T-helper 2 cell treated with Interferon-gamma antibody and Interleukin-4, amounts not matched to agents 5 μg/mL and 100 μg/mL, for 36 hours (primary cell): ENCODE measurements at regions not wholly inside any gene's neighbourhood (a gene's known extent, or its start where the extent isn't known, plus 50 kb on each side); places are given as distances from the start of the nearest gene placed in this dataset.
"Not testable (repeated sequence)": the region's sequence is repeated elsewhere in the genome, so short reads cannot be mapped to it uniquely, and the experiment has no call there.

ENCODE experiments used
- DNase-seq: peaks from one replicate; pipeline ENCODE4 v3.0.0; 2021; ENCODE audit warnings: low spot score
- H3K27ac Mint-ChIP-seq: one replicate; pipeline ENCODE4 v1.8.0; 2021; ENCODE audit warnings: mild to moderate bottlenecking, mixed read lengths
- H3K27me3 Mint-ChIP-seq: one replicate; pipeline ENCODE4 v1.8.0; 2021; ENCODE audit warnings: low read depth, mixed read lengths
- H3K36me3 Mint-ChIP-seq: one replicate; pipeline ENCODE4 v1.8.0; 2021; ENCODE audit warnings: low read depth, mixed read lengths
- H3K4me1 Mint-ChIP-seq: one replicate; pipeline ENCODE4 v1.8.0; 2021; ENCODE audit warnings: low read depth, mixed read lengths
- H3K4me3 Mint-ChIP-seq: one replicate; pipeline ENCODE4 v1.8.0; 2022; ENCODE audit warnings: mild to moderate bottlenecking, moderate library complexity, mixed read lengths
- H3K9me3 Mint-ChIP-seq: one replicate; pipeline ENCODE4 v1.8.0; 2021; ENCODE audit warnings: mixed read lengths

DNA sequence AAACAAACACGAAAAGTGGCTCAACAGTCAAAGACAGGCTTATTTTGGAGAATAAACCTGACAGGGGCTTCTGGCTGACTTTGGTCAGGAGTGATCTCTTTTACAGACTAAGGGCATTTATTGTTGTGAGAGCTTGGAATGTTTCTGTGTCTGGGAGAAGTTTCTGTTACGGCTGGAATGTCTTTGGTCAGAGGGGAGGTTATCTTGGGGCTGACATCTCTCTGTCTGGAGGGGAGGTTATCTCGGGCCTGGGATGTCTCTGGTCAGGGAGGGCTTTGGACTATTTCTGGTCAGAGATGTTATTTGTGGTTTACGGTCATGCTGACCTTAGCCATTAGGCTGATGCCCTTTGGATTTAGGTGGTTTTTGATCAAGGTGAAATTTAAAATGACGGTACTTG lies 345.5 kb upstream of the FSIP2 start:
- Mint-ChIP-seq H3K4me1 (no peaks in the 10 kb centered on the region), H3K36me3 (no peaks in the 10 kb centered on the region), H3K27ac (no peak overlapping the region), H3K9me3 (peaks cover 4% of the 10 kb centered on the region), H3K4me3 (no peak overlapping the region), H3K27me3 (no peaks in the 10 kb centered on the region)
- DNase-seq, result no peak

- Mint-ChIP-seq H3K9me3 (peaks cover 5% of the 10 kb centered on the region), H3K4me1 (no peaks in the 10 kb centered on the region), H3K27ac (no peak overlapping the region), H3K27me3 (no peaks in the 10 kb centered on the region), H3K36me3 (no peaks in the 10 kb centered on the region), H3K4me3 (no peak overlapping the region)
- DNase-seq, result no peak
Observed at GRCh38 chr2:185402474-185402873, 336.1 kb upstream of the FSIP2 start.

DNA sequence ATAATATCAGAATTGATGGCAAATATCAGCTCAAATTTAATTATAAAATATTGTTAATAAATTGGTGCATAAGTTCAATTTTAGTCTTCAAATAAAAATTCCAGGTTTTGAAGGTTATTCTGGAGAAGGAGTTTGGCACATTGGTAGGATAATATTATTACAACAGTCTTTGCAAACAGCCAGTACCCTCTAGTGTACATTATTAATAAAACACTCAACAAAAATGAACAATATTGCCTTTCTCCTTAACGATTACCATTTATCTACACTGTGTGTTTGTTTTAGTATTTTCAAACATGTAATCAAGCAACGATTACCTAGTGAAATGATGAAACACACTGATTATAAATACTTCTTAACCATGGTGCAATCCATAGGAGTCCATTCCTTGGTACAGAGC lies 334.0 kb upstream of the FSIP2 start:
- H3K4me3 Mint-ChIP-seq, result no peak overlapping the region
- no peaks in the 10 kb centered on the region for H3K27me3 Mint-ChIP-seq
- no peaks in the 10 kb centered on the region for H3K4me1 Mint-ChIP-seq
- H3K27ac Mint-ChIP-seq, result no peak overlapping the region
- DNase-seq, result no peak
- H3K36me3 Mint-ChIP-seq, result no peaks in the 10 kb centered on the region
- peaks cover 5% of the 10 kb centered on the region for H3K9me3 Mint-ChIP-seq

DNA sequence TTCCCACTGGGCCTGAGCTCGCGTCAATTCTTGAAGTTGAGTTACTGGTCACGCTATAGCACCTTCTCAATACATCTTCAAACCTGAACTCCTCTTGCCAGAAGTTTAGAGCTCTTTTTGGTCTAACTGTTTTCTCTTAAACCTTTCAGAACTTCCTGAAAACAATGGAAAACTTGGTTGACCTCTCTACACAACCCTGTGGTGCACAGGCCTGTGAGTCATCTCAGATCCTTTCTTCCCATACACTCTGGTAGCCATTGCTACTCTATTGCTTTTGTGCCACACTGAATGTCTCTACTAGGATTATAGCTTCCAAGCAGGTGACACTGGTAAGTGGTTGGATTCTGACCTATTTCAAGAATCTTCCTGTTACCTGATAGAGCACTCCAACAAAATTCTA lies 321.5 kb upstream of the FSIP2 start:
- H3K9me3 Mint-ChIP-seq, result peaks cover 3% of the 10 kb centered on the region
- H3K36me3 Mint-ChIP-seq, result no peaks in the 10 kb centered on the region
- no peak overlapping the region for H3K4me3 Mint-ChIP-seq
- no peak for DNase-seq
- no peaks in the 10 kb centered on the region for H3K4me1 Mint-ChIP-seq
- no peak overlapping the region for H3K27ac Mint-ChIP-seq
- no peaks in the 10 kb centered on the region for H3K27me3 Mint-ChIP-seq

DNA sequence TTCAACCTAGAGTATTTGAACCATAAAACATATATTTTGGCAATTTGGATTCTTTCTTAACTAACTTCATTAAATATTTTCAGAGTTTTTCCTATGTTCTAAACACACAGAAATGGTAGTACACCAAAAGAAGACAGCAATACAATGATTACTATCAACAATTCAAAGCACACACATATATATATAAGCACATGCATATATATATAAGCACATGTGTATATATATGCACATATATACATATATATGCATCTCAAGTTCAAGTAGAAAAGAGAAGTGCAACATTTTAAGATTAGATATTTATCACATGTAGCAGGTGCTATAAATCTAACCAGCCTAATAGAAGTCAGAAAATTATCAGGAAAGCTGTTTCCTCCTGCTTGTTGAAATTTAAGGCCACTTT lies 320.9 kb upstream of the FSIP2 start:
- H3K36me3 Mint-ChIP-seq, result no peaks in the 10 kb centered on the region
- no peaks in the 10 kb centered on the region for H3K4me1 Mint-ChIP-seq
- H3K9me3 Mint-ChIP-seq, result peaks cover 3% of the 10 kb centered on the region
- no peak for DNase-seq
- no peaks in the 10 kb centered on the region for H3K27me3 Mint-ChIP-seq
- no peak overlapping the region for H3K4me3 Mint-ChIP-seq
- H3K27ac Mint-ChIP-seq, result no peak overlapping the region

GRCh38 chr2:185424958-185425629 lies 313.5 kb upstream of the FSIP2 start:
- not testable (repeated sequence) for DNase-seq, H3K9me3 Mint-ChIP-seq, H3K4me3 Mint-ChIP-seq, H3K36me3 Mint-ChIP-seq, H3K27me3 Mint-ChIP-seq, H3K4me1 Mint-ChIP-seq, H3K27ac Mint-ChIP-seq

DNA sequence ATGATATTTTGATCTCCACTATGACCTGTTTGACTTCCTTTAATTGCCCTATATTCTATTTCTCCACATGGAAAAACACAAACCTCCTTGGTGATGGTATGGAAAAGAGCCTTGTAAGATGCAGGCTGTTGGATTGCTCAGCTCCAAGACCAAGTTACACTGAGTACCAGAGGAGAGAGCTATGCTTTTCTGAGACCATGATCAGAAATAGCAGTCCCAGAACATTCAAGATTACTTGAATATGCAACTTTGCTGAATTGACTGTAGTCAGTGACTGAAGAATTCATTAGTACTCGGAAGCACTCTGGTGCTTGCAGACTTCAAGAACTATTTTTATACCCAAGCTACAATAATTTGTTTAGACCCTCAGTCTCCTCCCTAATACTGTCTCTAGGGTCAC lies 310.6 kb upstream of the FSIP2 start:
- Mint-ChIP-seq H3K4me3 (no peak overlapping the region), H3K27me3 (no peaks in the 10 kb centered on the region), H3K36me3 (no peaks in the 10 kb centered on the region), H3K27ac (no peak overlapping the region), H3K9me3 (no peaks in the 10 kb centered on the region), H3K4me1 (no peaks in the 10 kb centered on the region)
- DNase-seq, result no peak

DNA sequence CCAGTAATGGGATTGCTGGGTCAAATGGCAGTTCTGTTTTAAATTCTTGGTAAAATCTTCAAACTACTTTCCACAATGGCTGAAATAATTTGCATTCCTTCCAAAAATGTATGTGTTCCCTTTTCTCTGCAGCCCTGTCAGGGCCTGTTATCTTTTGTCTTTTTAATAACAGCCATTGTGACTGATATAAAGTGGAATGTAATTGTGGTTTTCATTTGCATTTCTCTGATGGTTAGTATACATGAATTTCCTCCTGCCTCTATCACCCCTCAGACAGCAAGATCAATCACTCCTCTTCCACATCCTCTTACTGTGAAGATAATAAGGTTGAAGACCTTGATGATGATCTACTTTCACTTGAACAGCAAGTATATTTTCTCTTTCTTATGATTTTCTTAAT lies 304.8 kb upstream of the FSIP2 start:
- no peak for DNase-seq

GRCh38 chr2:185436787-185437372 lies 301.7 kb upstream of the FSIP2 start:
- Mint-ChIP-seq H3K36me3 (no peaks in the 10 kb centered on the region), H3K4me1 (no peaks in the 10 kb centered on the region), H3K27me3 (no peaks in the 10 kb centered on the region), H3K9me3 (peaks cover 8% of the 10 kb centered on the region), H3K27ac (no peak overlapping the region), H3K4me3 (no peak overlapping the region)
- DNase-seq, result no peak

More for the DNA sequence above, 304.8 kb upstream of the FSIP2 start:
- Mint-ChIP-seq H3K4me3 (no peak overlapping the region), H3K27ac (no peak overlapping the region), H3K36me3 (no peaks in the 10 kb centered on the region), H3K27me3 (no peaks in the 10 kb centered on the region), H3K4me1 (no peaks in the 10 kb centered on the region), H3K9me3 (peaks cover 8% of the 10 kb centered on the region)

DNA sequence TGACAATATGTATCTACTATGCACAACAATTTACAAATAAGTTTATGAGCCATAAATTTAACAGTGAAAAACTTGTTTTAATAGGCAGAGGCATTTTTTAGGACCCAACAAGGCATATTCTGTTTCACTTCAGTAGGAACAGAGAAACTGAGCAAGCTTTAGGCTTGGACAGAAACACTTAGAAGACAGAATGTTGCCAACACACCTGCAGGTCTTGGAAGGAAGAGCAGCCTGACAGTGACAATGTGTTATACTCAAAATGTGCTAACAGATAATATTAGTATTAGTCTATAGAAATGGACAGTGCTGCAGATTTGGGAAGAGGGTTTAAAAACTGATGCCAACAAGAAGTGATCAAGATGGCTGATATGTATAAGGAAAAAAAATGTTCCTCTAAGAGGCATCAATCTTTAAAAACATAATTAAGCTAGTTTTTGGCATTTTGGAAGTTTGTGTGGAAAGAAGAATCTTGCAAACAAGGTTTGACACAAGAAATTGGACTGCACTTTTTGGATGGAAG lies 297.1 kb upstream of the FSIP2 start:
- Mint-ChIP-seq H3K4me3 (no peak overlapping the region), H3K27me3 (no peaks in the 10 kb centered on the region), H3K4me1 (no peaks in the 10 kb centered on the region), H3K9me3 (no peaks in the 10 kb centered on the region), H3K36me3 (no peaks in the 10 kb centered on the region), H3K27ac (no peak overlapping the region)
- DNase-seq, result no peak

DNA sequence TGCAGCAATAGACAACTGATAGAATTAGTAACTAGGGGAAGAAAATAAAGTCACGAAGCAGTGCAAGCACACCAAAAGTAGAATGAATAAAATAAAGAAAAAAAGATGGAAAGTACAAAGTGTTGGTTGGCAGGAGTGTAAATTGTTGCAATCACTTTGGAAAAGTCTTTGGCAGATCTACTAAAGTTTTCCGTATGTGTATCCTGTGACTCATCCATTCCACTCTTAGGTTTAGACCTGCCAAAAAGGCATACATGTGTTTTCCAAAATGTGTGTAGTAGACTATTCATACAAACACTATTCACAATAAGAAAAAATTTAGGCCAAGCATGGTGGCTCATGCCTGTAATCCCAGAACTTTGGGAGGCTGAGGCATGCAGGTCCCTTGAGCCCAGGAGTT lies 282.1 kb upstream of the FSIP2 start:
- H3K4me1 Mint-ChIP-seq, result no peaks in the 10 kb centered on the region
- H3K9me3 Mint-ChIP-seq, result peaks cover 21% of the 10 kb centered on the region
- no peaks in the 10 kb centered on the region for H3K36me3 Mint-ChIP-seq
- no peak overlapping the region for H3K4me3 Mint-ChIP-seq
- H3K27me3 Mint-ChIP-seq, result no peaks in the 10 kb centered on the region
- DNase-seq, result no peak
- no peak overlapping the region for H3K27ac Mint-ChIP-seq

GRCh38 chr2:185463481-185463880 lies 275.1 kb upstream of the FSIP2 start:
- Mint-ChIP-seq H3K36me3 (no peaks in the 10 kb centered on the region), H3K9me3 (peaks cover 4% of the 10 kb centered on the region)
- DNase-seq, result no peak

DNA sequence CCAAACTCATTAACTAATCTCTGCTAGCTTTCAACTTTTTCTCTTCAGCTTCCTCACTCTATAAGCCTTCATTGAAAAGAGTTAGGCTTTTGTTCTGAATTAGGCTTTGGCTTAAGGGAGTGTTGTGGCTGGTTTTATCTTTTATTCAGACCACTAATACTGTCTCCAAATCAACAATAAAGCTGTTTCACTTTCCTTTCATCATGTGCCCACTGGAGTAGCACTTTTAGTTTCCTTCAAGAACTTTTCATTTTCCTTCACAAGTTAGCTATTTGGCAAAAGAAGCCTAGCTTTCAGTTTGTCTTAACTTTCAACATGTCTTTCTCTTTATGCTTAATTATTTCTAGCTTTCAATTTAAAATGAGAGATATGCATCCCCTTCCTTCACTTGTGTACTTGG lies 271.7 kb upstream of the FSIP2 start:
- DNase-seq, result no peak
- no peaks in the 10 kb centered on the region for H3K36me3 Mint-ChIP-seq
- H3K27me3 Mint-ChIP-seq, result no peaks in the 10 kb centered on the region
- H3K4me1 Mint-ChIP-seq, result no peaks in the 10 kb centered on the region
- H3K27ac Mint-ChIP-seq, result no peak overlapping the region
- H3K4me3 Mint-ChIP-seq, result no peak overlapping the region
- peaks cover 4% of the 10 kb centered on the region for H3K9me3 Mint-ChIP-seq

More at GRCh38 chr2:185463481-185463880, 275.1 kb upstream of the FSIP2 start:
- Mint-ChIP-seq H3K4me1 (no peaks in the 10 kb centered on the region), H3K27ac (no peak overlapping the region), H3K27me3 (no peaks in the 10 kb centered on the region), H3K4me3 (no peak overlapping the region)

GRCh38 chr2:185471441-185471840 lies 267.2 kb upstream of the FSIP2 start:
- Mint-ChIP-seq H3K27ac (no peak overlapping the region), H3K4me3 (no peak overlapping the region), H3K4me1 (no peaks in the 10 kb centered on the region), H3K36me3 (no peaks in the 10 kb centered on the region), H3K27me3 (no peaks in the 10 kb centered on the region), H3K9me3 (no peaks in the 10 kb centered on the region)
- DNase-seq, result no peak

DNA sequence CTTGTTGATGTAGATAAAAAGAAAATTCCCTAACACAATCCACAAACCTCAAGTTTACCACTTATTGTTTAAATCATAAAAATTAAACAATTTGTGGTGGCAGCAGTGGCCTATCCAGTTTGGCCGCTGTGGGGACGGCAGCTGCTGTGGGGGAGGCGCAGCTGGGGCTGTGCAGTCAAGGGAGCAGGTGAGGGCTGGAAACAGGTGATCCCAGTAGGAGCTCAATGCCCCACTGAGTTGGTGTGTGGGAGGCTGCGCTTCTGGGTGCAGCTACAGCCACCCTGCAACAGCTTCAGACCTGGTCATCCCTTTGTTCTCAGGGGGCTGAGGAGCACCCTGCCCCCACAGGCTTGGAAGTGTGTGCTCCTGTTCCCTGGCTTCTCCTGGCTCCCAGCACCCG lies 266.0 kb upstream of the FSIP2 start:
- H3K4me3 Mint-ChIP-seq, result no peak overlapping the region
- no peaks in the 10 kb centered on the region for H3K9me3 Mint-ChIP-seq
- H3K4me1 Mint-ChIP-seq, result no peaks in the 10 kb centered on the region
- H3K36me3 Mint-ChIP-seq, result no peaks in the 10 kb centered on the region
- H3K27me3 Mint-ChIP-seq, result no peaks in the 10 kb centered on the region
- H3K27ac Mint-ChIP-seq, result no peak overlapping the region
- DNase-seq, result no peak
